Glomerular visceral epithelial cell (primary cell): ENCODE measurements at regions not wholly inside any gene's neighbourhood (a gene's known extent, or its start where the extent isn't known, plus 50 kb on each side); places are given as distances from the start of the nearest gene placed in this dataset.
A peak's percentile ranks its signal among the peaks of the same experiment; 100 is the strongest.

Source experiments
- DNase-seq: peaks from one replicate; pipeline ENCODE4 v3.0.0-alpha.2; 2016; ENCODE audit errors: extremely low spot score

GRCh38 chr1:187236676-187237075, 407.9 kb downstream of the PLA2G4A start:
- no peak for DNase-seq

- DNase-seq, result no peak
Measured at GRCh38 chr1:187237542-187237941, 408.8 kb downstream of the PLA2G4A start.

- no peak for DNase-seq
Measured at GRCh38 chr1:187241971-187242370, 413.2 kb downstream of the PLA2G4A start.

DNA sequence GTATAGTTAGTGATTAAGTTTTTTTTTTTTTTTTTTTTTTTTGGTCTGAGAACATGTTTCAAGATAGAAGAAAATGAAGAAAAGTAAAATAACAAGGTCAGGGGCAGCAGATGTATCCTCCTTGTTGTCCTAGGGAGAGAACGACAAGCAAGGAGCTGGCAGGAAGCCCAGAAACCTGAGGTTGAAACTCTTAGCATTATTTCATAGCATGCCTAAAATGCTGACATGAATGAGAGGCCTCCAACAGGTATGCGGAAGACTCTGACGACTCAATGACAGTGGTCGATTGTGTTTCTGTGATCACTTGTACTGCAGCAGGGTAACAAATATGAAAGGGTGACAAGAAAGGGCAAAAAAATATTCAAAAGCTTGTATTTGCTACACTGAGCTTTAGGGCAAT, 415.9 kb downstream of the PLA2G4A start:
- DNase-seq, result peak; percentile 66

DNA sequence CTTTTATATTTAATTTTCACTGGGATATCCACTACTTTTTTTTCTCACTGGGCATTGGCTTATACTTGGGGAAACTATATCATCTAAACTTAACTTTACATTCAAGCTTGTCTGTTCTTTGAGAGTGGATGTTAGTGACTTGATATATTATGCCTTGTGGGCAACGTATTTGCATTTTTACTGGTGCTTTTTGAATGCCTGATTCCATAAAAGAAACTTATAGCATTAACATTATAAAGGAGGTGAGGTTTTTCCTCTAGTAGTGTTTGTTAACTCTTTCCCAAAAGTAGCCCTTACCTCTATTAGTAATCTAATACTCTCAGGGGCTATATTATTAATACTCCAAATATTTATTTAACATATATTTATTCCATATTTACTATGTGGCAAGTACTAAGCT, 416.5 kb downstream of the PLA2G4A start:
- DNase-seq, result no peak

GRCh38 chr1:187249196-187249595, 420.4 kb downstream of the PLA2G4A start:
- DNase-seq, result no peak

DNA sequence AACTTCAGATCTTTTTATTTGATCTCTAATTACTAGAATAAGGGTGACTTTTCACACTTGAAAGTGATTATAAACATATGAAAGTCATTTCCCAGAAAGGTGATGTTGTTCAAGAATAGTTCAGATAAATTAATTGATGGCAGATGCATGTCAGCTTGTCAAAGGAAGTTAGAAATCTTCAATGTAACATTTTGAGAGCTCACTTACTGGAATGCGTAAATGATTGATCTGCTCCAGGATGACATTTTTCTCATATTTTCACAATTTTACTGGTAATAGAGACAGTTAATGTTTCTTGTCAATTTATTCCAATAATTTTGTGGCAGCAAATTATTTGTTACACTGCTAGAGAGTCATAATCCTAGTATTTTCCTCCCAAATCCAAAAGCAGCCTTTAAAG, 424.2 kb downstream of the PLA2G4A start:
- no peak for DNase-seq

- DNase-seq, result no peak
Measured at GRCh38 chr1:187257476-187257875, 428.7 kb downstream of the PLA2G4A start.

DNA sequence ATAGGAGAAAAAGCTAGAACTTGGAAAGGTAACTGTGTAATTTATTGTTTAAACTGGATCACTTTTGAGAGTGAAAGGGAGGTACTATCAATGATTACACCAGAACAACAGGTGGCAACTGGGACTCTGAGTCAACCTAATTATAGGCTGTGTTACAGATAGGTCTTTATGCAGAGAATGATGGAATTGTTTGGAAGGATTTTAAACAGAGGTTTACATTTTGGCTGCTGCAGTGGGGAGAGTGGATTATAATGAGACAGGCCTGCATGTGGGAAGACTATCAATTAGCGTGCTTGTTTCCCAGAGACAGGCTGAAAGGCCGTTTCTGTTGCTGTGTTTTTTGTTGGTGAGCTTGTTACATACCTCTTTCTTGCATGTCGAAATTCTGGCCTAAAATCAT, 432.9 kb downstream of the PLA2G4A start:
- DNase-seq, result no peak

DNA sequence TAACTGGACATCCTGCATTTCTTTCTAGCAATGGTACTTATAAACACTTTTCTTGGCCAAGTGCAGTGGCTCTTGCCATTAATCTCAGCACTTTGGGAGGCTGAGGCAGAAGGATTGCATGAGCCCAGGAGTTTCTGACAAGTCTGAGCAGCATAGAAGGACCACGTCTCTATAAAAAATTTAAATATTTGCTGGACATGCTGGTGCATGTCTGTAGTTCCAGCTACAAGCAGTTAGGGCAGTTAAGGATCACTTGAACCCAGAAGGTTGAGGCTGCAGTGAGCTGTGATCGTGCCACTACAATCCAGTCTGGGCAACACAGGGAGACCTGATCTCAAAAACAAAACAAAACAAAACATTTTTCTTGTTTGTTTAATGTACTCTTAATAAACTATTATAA, 434.0 kb downstream of the PLA2G4A start:
- DNase-seq, result no peak

DNA sequence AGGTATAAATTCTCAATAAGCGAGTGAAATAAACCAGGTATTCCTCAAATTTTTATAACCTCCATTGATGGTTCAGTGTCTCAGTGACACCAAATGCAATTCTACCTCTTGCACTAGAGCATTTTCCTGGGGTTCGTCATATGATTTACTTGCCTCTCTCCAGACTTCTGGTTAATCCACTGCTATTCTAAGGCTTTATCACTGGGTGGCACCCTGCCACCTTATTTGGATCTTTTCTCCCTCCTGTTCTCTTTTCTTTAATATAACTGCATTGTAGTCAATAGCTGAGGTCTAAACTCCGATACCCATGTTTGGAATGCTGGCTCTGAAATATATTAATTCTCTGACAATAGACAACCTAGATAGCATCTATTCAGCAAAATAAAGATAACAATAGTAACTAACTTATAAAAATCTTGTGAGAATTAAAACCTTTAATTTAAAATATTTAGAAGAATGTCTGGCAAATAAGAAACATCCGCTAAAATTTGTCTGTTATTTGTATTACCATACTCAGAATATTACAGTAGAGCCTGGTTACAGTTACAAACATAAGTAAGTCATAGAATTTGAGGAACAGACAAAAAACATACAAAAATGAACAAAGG, 436.4 kb downstream of the PLA2G4A start:
- DNase-seq, result peak; percentile 69

DNA sequence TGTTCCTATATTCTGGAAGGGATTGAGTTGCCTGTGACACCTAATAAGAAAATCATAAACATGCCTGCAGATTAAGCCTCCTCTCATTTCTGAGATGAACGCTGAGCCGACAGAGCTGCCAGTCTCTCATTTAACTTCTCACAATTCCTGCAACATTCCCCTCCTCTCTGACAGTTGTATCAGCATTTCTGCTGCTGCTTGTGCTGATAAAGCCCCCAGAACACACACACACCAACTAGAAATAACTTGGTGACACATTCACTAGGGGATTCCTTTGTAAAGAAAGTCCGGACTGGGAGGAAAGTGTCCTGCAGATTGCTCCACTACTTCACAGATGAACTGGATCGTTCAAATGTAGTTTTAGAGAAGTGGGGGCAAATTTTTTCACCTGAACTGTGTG, 437.3 kb downstream of the PLA2G4A start:
- DNase-seq, result no peak

DNA sequence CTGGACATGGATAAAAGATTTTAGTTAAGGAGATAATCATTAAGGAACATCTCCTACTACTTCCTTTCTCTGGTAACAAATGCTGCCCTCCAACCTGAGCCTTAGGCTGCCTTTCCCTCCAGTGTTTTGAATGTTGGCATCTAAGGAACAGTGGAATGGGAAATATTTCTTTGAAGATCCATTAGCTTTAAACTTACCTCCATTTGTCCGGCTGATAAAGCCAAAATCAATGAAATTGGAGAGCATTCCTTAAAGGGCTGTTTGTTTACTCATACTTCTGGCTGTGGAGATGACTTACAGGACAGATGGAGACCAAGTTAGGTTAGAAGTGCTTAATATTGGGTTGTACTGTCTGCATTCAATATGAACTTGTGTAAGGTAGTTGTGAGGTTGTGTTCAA, 439.1 kb downstream of the PLA2G4A start:
- DNase-seq, result no peak

- DNase-seq, result no peak
Measured at GRCh38 chr1:187270256-187270655, 441.5 kb downstream of the PLA2G4A start.

DNA sequence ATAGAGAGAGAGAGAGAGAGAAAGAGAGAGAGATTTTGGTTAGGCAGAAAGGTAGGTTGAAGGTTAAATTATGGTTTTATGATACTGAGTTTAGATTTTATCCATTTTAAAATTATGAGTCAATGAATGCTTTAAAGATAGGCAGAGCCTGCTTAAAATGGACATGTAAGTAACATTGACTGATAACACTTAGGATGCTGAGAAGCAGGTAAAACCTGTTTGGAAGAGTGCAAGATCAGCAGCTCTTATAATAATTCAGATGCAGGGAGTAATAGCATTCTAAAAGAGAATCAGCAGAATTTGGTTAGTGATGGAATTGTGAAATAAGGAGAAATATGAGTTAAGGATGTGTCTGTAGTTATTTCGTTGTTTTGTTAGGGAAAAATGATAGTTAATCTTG, 446.6 kb downstream of the PLA2G4A start:
- no peak for DNase-seq

GRCh38 chr1:187275985-187276575, 447.3 kb downstream of the PLA2G4A start:
- no peak for DNase-seq

DNA sequence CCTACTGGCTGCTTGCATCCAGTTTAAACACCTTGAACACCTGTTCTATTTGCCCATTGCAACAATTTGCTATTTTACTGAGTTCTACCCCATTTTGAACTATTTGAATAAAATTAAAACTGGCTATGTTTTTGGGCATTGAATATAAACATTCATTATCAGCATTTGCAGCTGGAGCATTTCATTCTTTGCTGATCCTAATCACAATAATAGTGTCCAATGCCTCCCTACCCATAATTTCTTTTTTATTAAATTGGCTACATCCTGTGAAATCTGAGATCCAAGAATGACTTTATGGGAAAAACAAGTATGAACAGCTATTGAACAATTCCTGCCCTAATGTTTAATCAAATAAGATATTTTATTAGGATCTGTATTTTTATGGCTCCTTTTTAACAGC, 447.9 kb downstream of the PLA2G4A start:
- DNase-seq, result no peak

GRCh38 chr1:187280031-187280430, 451.3 kb downstream of the PLA2G4A start:
- no peak for DNase-seq

DNA sequence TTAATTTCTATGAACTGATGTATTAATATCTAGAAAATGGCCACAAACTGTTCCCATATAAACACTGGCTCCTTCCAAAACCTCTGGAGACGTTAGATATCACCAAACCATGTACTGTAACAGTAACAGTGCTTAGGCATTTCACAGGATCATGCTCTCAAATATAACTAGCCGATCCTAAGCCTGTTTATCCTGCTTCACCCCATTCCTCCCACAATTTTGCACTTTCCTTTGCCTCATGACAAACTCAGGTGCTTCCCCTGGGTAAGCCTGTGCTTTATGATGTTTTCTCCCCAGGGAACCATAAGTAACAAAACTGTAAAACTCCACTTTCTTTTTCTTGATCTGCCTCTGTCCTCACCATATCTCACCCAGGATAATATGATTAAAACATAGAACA, 452.3 kb downstream of the PLA2G4A start:
- DNase-seq, result no peak

- DNase-seq, result no peak
Measured at GRCh38 chr1:187283984-187284383, 455.2 kb downstream of the PLA2G4A start.

- peak; percentile 2 for DNase-seq
Measured at GRCh38 chr1:187294421-187295201, 465.9 kb downstream of the PLA2G4A start.

DNA sequence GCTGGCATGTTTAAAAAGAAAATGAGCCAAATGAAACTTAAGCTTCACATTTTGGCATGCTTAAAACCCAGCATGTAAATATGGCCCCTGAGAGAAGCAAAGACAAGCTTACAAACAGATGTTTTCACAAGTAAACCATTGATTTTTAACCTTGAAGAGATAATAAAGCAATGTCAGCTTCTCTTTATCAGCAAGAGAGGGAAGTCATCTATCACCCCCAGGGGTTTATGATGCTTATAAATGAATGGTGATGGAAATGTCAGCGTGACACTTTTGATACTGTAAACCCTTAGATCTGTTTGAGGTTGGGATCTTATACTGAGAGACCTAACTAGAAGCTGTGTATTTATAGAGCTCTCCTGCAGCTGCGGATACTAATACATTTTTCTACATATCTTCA, 471.3 kb downstream of the PLA2G4A start:
- DNase-seq, result no peak

DNA sequence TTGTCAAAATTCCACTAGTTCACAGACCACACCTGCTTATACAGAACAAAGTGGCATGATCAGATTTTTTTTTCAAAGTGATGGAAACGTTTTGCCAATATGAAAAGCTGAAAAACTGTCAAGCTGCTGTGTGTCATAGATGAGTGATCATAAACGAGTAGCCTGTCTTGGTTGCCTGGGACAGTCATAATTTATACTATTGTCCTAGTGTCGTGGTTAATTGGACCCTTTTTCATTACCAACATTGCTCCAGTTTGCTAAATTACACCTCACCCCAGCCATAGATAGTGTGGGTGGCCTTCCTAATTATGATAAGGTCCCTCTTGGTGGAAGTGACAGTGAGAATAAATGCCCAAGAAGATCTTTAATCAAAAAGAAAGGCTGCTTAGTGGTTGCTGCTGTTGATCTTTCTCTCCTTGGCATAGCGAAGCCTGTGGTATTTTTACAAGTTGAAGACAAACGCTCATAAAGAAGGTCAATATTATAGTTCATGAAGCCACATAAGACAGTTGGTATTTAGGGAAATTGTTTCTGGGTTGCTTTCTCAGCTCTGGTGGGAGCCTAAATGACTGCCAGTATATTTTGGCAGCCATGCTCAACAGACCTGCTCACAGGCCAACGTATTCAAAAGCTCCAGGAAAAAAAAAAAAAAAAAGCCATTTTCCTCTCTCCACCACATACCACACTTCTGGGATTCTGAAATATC, 478.1 kb downstream of the PLA2G4A start:
- DNase-seq, result no peak
